GM12878 (cell line): ENCODE measurements at regions not wholly inside any gene's neighbourhood (a gene's known extent, or its start where the extent isn't known, plus 50 kb on each side); places are given as distances from the start of the nearest gene placed in this dataset.

ENCODE experiments used
- ATAC-seq: fragments of 200-7000 bp; cut with Tn5 transposase; 3 replicates; pipeline ENCODE4 v1.9.1; 2020; ENCODE audit warnings: mild to moderate bottlenecking, moderate library complexity
- BruUV-seq: library from RNA; stranded (reverse); fragments of 400-500 nt; replicated peaks from 2 replicates; lab custom pipeline; 2021; lab: Mats Ljungman, UMichigan
- CTCF ChIA-PET: fragments of 300-600 bp; sonication (Branson Sonifier 250); formaldehyde crosslinking; extraction: SDS; loops from one replicate; lab custom pipeline; 2021; ENCODE audit warnings: inconsistent platforms; lab: Yijun Ruan, JAX
- POLR2A ChIA-PET: fragments of 350-600 bp; formaldehyde crosslinking; extraction: SDS; loops from one replicate; lab custom pipeline; 2021; ENCODE audit warnings: inconsistent platforms; lab: Charles Lee
- RAD21 ChIA-PET: fragments of 300-600 bp; sonication (Branson Sonifier 250); formaldehyde crosslinking; loops from one replicate; lab custom pipeline; 2023; ENCODE audit warnings: antibody characterized with exemption; ENCODE audit not compliant: unreplicated experiment; lab: Charles Lee
- SMC1A ChIA-PET: fragments of 300-600 bp; sonication (Branson Sonifier 250); formaldehyde crosslinking; loops from one replicate; lab custom pipeline; 2023; ENCODE audit not compliant: unreplicated experiment, uncharacterized antibody; lab: Charles Lee
- DNase-seq: peaks from one replicate; pipeline ENCODE4 v3.0.0-alpha.2; 2011; ENCODE audit warnings: low read depth, low spot score
- FAIRE-seq: peaks from 3 replicates; lab custom pipeline; 2011; peaks lifted over from hg19 to GRCh38; lab: Jason Lieb, UNC
- H2AFZ ChIP-seq: 2 replicates; pipeline ENCODE4 v1.6.0; 2011; ENCODE audit warnings: low read depth, low read length, control low read depth; ENCODE audit not compliant: control insufficient read depth
- H3K27ac ChIP-seq: 2 replicates; pipeline ENCODE4 v1.5.1; 2011; ENCODE audit warnings: control low read depth; ENCODE audit not compliant: control insufficient read depth, insufficient read depth
- H3K27me3 ChIP-seq, 2 experiments: replicated peaks in 1 of 2; 2 replicates each; pipeline versions ENCODE4 v1.6.0 to v1.6.1; 2011; ENCODE audit warnings: low read length in 1 of 2; ENCODE audit not compliant: control insufficient read depth in 2 of 2, insufficient read depth in 2 of 2
- H3K36me3 ChIP-seq, 2 experiments: 2 replicates each; pipeline ENCODE4 v1.5.1; 2011; ENCODE audit warnings: low read length in 1 of 2; ENCODE audit not compliant: control insufficient read depth in 2 of 2, insufficient read depth in 2 of 2
- H3K4me1 ChIP-seq: 2 replicates; pipeline ENCODE4 v1.6.1; 2011; ENCODE audit warnings: mild to moderate bottlenecking, low read length, moderate library complexity, mixed read lengths; ENCODE audit not compliant: control insufficient read depth, insufficient read depth
- H3K4me2 ChIP-seq: 2 replicates; pipeline ENCODE4 v1.6.0; 2011; ENCODE audit warnings: control low read depth; ENCODE audit not compliant: control insufficient read depth, insufficient read depth
- H3K4me3 ChIP-seq: fragments of 200-600 bp; sonication (generic); 2 replicates; pipeline ENCODE4 v1.5.1; 2016
- H3K79me2 ChIP-seq: 2 replicates; pipeline ENCODE4 v1.6.0; 2011; ENCODE audit warnings: low read length; ENCODE audit not compliant: control insufficient read depth, insufficient read depth
- H3K9ac ChIP-seq: 2 replicates; pipeline ENCODE4 v1.8.0; 2011; ENCODE audit warnings: low read length, control low read depth, mixed read lengths; ENCODE audit not compliant: control insufficient read depth, insufficient read depth
- H3K9me3 ChIP-seq: replicated peaks from 3 replicates; pipeline ENCODE4 v1.5.1; 2011; ENCODE audit warnings: mild to moderate bottlenecking, low read length; ENCODE audit not compliant: control insufficient read depth, insufficient read depth
- H4K20me1 ChIP-seq: 2 replicates; pipeline ENCODE4 v1.6.0; 2011; ENCODE audit not compliant: control insufficient read depth, insufficient read depth
- ATF7 ChIP-seq: fragments of 450-650 bp; IDR thresholded peaks from 2 replicates; pipeline ENCODE4 v1.6.1; 2016; ENCODE audit warnings: low read depth, mild to moderate bottlenecking
- FOXM1 ChIP-seq: IDR thresholded peaks from 2 replicates; pipeline ENCODE4 v1.6.1; 2012; ENCODE audit warnings: low read depth, mild to moderate bottlenecking, inconsistent platforms, low read length, moderate library complexity
- HDAC2 ChIP-seq: fragments of 200-600 bp; sonication (generic); IDR thresholded peaks from 2 replicates; pipeline ENCODE4 v1.6.1; 2017
- HDGF ChIP-seq: fragments of 450-650 bp; IDR thresholded peaks from 2 replicates; pipeline ENCODE4 v1.6.1; 2016; ENCODE audit warnings: antibody characterized with exemption
- IRF4 ChIP-seq: IDR thresholded peaks from 2 replicates; pipeline ENCODE4 v1.6.1; 2011; ENCODE audit warnings: low read depth, low read length
- MTA3 ChIP-seq: IDR thresholded peaks from 2 replicates; pipeline ENCODE4 v1.6.1; 2012; ENCODE audit warnings: low read length, inconsistent platforms, borderline replicate concordance
- NBN ChIP-seq: fragments of 450-650 bp; IDR thresholded peaks from 2 replicates; pipeline ENCODE4 v1.6.1; 2016
- RB1 ChIP-seq: fragments of 450-650 bp; formaldehyde crosslinking; IDR thresholded peaks from 2 replicates; pipeline ENCODE4 v1.6.1; 2017; ENCODE audit warnings: mild to moderate bottlenecking, borderline replicate concordance
- RBBP5 ChIP-seq: fragments of 200-600 bp; sonication (generic); conservative IDR thresholded peaks from 2 replicates; pipeline ENCODE4 v1.6.1; 2016
- SIN3A ChIP-seq: IDR thresholded peaks from 2 replicates; pipeline ENCODE4 v1.6.1; 2012; ENCODE audit warnings: low read depth, low read length, improper control_type of control experiment
- STAT3 ChIP-seq: IDR thresholded peaks from 2 replicates; pipeline ENCODE4 v1.6.1; 2011; ENCODE audit warnings: low read depth, low read length, improper control_type of control experiment
- ZNF217 ChIP-seq: fragments of 450-650 bp; IDR thresholded peaks from 2 replicates; pipeline ENCODE4 v1.6.1; 2017; ENCODE audit warnings: antibody characterized with exemption, mild to moderate bottlenecking
- WGBS: methylation state at CpG from one replicate; pipeline ENCODE4 v1.1.6; 2016; ENCODE audit warnings: low lambda C conversion rate; ENCODE audit not compliant: insufficient replicate concordance, insufficient coverage; ENCODE audit errors: missing lambda C conversion rate; 5-methylcytosine and 5-hydroxymethylcytosine counted together
- in situ Hi-C: fragments of 300-500 bp; cut with MboI; formaldehyde crosslinking; loops from 9 replicates; pipeline ENCODE4 v1.14.3; 2018; ENCODE audit warnings: mixed read lengths
- intact Hi-C: fragments of 100-400 bp; cut with micrococcal nuclease; formaldehyde crosslinking; loops from one replicate; pipeline ENCODE4 v1.14.2; 2022; ENCODE audit not compliant: unreplicated experiment
- TF ChIP-seq, protein P1 (sequence below), 3 experiments: IDR thresholded peaks in 2 of 3; conservative IDR thresholded peaks in 1 of 3; 2 replicates each; pipeline ENCODE4 v1.5.1; 2011; ENCODE audit warnings: low read depth in 3 of 3, low read length in 3 of 3, mild to moderate bottlenecking in 3 of 3, control low read depth in 2 of 3, moderate library complexity in 2 of 3, inconsistent platforms in 1 of 3, mixed read lengths in 1 of 3; ENCODE audit not compliant: control insufficient read depth in 2 of 3, insufficient read depth in 1 of 3; ENCODE audit errors: extremely low read depth in 1 of 3
- TF ChIP-seq, protein P2 (sequence below): fragments of 450-650 bp; IDR thresholded peaks from 2 replicates; pipeline ENCODE4 v1.6.1; 2017; ENCODE audit warnings: mild to moderate bottlenecking, moderate library complexity
- TF ChIP-seq, protein P3 (sequence below): fragments of 450-650 bp; IDR thresholded peaks from 2 replicates; pipeline ENCODE4 v1.6.1; 2017; ENCODE audit warnings: mild to moderate bottlenecking, low read depth, inconsistent platforms; ENCODE audit not compliant: poor library complexity, severe bottlenecking
- TF ChIP-seq, protein P4 (sequence below): fragments of 150-350 bp; IDR thresholded peaks from 2 replicates; pipeline ENCODE4 v1.6.1; 2014; ENCODE audit warnings: mild to moderate bottlenecking, low read depth, low read length
- TF ChIP-seq, protein P5 (sequence below): fragments of 450-650 bp; IDR thresholded peaks from 2 replicates; pipeline ENCODE4 v1.6.1; 2014; ENCODE audit warnings: mild to moderate bottlenecking

DNA sequence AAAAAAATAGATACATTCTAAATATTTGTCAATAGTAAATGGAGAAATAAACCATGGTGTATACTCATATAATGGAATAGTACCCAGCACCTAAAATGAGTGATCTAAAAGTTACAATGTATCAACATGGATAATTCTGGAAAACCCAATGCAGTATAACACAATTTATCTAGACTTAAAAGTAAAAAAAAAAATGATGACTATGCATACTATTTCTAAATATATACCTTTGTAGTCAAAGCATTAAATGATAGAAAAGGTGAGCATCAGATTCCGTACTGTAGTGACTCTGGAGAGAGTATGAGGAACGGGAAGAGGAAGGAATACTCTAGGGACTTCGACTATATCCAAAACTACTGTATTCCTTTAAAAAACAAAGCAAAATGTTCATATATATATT, 115.2 kb upstream of the CDCA7L start:
- H3K4me3 ChIP-seq, result no peak overlapping the region
- no peaks in the 10 kb centered on the region for H3K36me3 ChIP-seq
- ChIA-PET SMC1A (no interaction called here), RAD21 (no interaction called here), CTCF (no interaction called here), POLR2A (no interaction called here)
- H3K4me2 ChIP-seq, result no peak overlapping the region
- no peaks in the 10 kb centered on the region for H3K79me2 ChIP-seq
- no peaks in the 10 kb centered on the region for H3K4me1 ChIP-seq
- ATAC-seq, result no peak
- no peak overlapping the region for H2AFZ ChIP-seq
- no peak for FAIRE-seq
- H3K9ac ChIP-seq, result no peak overlapping the region
- no peak for DNase-seq
- no peak overlapping the region for H3K27ac ChIP-seq
- no peaks in the 10 kb centered on the region for H3K9me3 ChIP-seq
- intact Hi-C loops, result no loop called here
- WGBS, result 1% methylated on average over 3 of the region's 3 CpGs
- BruUV-seq, result no TSS peak
- in situ Hi-C loops, result no loop called here
- H3K27me3 ChIP-seq, result no peaks in the 10 kb centered on the region; a peak in 1 of 4 replicates
- TF ChIP-seq IRF4 (no peak), STAT3 (no peak), SIN3A (no peak), NBN (no peak), RBBP5 (no peak), ATF7 (no peak), FOXM1 (no peak), ZNF217 (no peak), HDGF (no peak), MTA3 (no peak), HDAC2 (no peak), RB1 (no peak)
- TF ChIP-seq, protein P1, sequence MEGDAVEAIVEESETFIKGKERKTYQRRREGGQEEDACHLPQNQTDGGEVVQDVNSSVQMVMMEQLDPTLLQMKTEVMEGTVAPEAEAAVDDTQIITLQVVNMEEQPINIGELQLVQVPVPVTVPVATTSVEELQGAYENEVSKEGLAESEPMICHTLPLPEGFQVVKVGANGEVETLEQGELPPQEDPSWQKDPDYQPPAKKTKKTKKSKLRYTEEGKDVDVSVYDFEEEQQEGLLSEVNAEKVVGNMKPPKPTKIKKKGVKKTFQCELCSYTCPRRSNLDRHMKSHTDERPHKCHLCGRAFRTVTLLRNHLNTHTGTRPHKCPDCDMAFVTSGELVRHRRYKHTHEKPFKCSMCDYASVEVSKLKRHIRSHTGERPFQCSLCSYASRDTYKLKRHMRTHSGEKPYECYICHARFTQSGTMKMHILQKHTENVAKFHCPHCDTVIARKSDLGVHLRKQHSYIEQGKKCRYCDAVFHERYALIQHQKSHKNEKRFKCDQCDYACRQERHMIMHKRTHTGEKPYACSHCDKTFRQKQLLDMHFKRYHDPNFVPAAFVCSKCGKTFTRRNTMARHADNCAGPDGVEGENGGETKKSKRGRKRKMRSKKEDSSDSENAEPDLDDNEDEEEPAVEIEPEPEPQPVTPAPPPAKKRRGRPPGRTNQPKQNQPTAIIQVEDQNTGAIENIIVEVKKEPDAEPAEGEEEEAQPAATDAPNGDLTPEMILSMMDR (IDR thresholded peaks at IDR 0.05 in 2 of 3, conservative IDR thresholded peaks at IDR 0.05 in 1 of 3; ENCODE audit: control insufficient read depth in 2 of 3, extremely low read depth in 1 of 3, insufficient read depth in 1 of 3, low read depth in 3 of 3, low read length in 3 of 3), result no peak
- TF ChIP-seq, protein P2, sequence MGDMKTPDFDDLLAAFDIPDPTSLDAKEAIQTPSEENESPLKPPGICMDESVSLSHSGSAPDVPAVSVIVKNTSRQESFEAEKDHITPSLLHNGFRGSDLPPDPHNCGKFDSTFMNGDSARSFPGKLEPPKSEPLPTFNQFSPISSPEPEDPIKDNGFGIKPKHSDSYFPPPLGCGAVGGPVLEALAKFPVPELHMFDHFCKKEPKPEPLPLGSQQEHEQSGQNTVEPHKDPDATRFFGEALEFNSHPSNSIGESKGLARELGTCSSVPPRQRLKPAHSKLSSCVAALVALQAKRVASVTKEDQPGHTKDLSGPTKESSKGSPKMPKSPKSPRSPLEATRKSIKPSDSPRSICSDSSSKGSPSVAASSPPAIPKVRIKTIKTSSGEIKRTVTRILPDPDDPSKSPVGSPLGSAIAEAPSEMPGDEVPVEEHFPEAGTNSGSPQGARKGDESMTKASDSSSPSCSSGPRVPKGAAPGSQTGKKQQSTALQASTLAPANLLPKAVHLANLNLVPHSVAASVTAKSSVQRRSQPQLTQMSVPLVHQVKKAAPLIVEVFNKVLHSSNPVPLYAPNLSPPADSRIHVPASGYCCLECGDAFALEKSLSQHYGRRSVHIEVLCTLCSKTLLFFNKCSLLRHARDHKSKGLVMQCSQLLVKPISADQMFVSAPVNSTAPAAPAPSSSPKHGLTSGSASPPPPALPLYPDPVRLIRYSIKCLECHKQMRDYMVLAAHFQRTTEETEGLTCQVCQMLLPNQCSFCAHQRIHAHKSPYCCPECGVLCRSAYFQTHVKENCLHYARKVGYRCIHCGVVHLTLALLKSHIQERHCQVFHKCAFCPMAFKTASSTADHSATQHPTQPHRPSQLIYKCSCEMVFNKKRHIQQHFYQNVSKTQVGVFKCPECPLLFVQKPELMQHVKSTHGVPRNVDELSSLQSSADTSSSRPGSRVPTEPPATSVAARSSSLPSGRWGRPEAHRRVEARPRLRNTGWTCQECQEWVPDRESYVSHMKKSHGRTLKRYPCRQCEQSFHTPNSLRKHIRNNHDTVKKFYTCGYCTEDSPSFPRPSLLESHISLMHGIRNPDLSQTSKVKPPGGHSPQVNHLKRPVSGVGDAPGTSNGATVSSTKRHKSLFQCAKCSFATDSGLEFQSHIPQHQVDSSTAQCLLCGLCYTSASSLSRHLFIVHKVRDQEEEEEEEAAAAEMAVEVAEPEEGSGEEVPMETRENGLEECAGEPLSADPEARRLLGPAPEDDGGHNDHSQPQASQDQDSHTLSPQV, result no peak
- TF ChIP-seq, protein P3, sequence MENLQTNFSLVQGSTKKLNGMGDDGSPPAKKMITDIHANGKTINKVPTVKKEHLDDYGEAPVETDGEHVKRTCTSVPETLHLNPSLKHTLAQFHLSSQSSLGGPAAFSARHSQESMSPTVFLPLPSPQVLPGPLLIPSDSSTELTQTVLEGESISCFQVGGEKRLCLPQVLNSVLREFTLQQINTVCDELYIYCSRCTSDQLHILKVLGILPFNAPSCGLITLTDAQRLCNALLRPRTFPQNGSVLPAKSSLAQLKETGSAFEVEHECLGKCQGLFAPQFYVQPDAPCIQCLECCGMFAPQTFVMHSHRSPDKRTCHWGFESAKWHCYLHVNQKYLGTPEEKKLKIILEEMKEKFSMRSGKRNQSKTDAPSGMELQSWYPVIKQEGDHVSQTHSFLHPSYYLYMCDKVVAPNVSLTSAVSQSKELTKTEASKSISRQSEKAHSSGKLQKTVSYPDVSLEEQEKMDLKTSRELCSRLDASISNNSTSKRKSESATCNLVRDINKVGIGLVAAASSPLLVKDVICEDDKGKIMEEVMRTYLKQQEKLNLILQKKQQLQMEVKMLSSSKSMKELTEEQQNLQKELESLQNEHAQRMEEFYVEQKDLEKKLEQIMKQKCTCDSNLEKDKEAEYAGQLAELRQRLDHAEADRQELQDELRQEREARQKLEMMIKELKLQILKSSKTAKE, result no peak
- TF ChIP-seq, protein P4, sequence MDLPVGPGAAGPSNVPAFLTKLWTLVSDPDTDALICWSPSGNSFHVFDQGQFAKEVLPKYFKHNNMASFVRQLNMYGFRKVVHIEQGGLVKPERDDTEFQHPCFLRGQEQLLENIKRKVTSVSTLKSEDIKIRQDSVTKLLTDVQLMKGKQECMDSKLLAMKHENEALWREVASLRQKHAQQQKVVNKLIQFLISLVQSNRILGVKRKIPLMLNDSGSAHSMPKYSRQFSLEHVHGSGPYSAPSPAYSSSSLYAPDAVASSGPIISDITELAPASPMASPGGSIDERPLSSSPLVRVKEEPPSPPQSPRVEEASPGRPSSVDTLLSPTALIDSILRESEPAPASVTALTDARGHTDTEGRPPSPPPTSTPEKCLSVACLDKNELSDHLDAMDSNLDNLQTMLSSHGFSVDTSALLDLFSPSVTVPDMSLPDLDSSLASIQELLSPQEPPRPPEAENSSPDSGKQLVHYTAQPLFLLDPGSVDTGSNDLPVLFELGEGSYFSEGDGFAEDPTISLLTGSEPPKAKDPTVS, result no peak
- TF ChIP-seq, protein P5, sequence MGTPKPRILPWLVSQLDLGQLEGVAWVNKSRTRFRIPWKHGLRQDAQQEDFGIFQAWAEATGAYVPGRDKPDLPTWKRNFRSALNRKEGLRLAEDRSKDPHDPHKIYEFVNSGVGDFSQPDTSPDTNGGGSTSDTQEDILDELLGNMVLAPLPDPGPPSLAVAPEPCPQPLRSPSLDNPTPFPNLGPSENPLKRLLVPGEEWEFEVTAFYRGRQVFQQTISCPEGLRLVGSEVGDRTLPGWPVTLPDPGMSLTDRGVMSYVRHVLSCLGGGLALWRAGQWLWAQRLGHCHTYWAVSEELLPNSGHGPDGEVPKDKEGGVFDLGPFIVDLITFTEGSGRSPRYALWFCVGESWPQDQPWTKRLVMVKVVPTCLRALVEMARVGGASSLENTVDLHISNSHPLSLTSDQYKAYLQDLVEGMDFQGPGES, result no peak
- no peaks in the 10 kb centered on the region for H4K20me1 ChIP-seq
